ENCODE measurements at regions not wholly inside any gene's neighbourhood (a gene's known extent, or its start where the extent isn't known, plus 50 kb on each side); places are given as distances from the start of the nearest gene placed in this dataset.

DNA sequence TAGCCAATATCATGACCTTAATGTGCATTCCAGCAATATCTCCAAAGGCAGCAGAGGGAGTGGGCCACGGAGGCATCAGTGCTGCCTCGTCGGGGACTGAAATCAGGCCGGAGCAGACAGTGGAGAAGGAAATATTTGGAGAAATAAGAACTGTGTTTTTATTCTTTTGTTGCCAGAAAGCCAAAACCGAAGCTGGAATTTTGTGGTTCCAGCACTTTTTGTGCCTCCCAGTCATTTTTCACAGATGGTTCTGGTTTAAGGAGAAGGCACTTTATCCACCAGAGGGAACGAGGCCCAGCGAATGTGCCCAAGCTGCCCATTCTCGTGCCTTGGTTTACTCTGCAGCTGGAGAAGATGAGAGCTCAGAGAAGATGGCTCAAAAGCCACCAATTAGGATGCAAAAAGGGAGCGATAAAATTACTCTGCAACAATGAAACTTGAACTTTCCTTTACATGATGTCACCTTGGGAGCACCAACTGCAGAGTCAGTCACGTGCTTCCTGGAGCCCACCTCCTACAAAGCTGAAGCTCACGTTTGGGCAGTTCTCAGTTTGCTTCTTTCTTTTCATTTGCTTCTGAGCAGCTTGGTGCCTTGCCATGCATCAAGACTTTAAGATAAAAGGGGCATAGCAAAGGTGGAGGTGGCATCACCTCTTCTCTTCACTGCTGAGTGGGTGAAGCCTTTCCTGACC is 288.7 kb downstream of the LPIN1 start:
- Histone ChIP-seq H3K4me2 (no peak overlapping the region), H3K27ac (no peak overlapping the region), H3F3A (ENCODE audit: low read depth) (no peaks in the 10 kb centered on the region), H3K9me3 (ENCODE audit: low read depth) (no peaks in the 10 kb centered on the region), H3K79me2 (ENCODE audit: low read depth) (no peaks in the 10 kb centered on the region), H2AFZ (replicated peaks) (no peak overlapping the region), H3K27me3 (no peaks in the 10 kb centered on the region), H3K4me3 (no peak overlapping the region), H4K20me1 (ENCODE audit: low read depth) (no peaks in the 10 kb centered on the region), H3K9ac (no peak overlapping the region), H3K4me1 (no peaks in the 10 kb centered on the region), H3K36me3 (no peaks in the 10 kb centered on the region)
- peaks cover 10% of the 10 kb centered on the region for H3K27me3 Mint-ChIP-seq (ENCODE audit: insufficient read depth, low read depth)
- no peak for DNase-seq (ENCODE audit: low spot score)
- no peaks in the 10 kb centered on the region for H3K4me1 Mint-ChIP-seq
- peaks cover 5% of the 10 kb centered on the region for H3K9me3 Mint-ChIP-seq
- H3K27ac Mint-ChIP-seq = no peak overlapping the region
- no peak overlapping the region for H3K4me3 Mint-ChIP-seq
- no peaks in the 10 kb centered on the region for H3K36me3 Mint-ChIP-seq
- TF ChIP-seq EZH2 (IDR thresholded peaks at IDR 0.05) (no peak), EZH2phosphoT487 (IDR thresholded peaks at IDR 0.05) (no peak)
- TF ChIP-seq, protein P1, sequence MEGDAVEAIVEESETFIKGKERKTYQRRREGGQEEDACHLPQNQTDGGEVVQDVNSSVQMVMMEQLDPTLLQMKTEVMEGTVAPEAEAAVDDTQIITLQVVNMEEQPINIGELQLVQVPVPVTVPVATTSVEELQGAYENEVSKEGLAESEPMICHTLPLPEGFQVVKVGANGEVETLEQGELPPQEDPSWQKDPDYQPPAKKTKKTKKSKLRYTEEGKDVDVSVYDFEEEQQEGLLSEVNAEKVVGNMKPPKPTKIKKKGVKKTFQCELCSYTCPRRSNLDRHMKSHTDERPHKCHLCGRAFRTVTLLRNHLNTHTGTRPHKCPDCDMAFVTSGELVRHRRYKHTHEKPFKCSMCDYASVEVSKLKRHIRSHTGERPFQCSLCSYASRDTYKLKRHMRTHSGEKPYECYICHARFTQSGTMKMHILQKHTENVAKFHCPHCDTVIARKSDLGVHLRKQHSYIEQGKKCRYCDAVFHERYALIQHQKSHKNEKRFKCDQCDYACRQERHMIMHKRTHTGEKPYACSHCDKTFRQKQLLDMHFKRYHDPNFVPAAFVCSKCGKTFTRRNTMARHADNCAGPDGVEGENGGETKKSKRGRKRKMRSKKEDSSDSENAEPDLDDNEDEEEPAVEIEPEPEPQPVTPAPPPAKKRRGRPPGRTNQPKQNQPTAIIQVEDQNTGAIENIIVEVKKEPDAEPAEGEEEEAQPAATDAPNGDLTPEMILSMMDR (IDR thresholded peaks at IDR 0.05) = no peak

DNA sequence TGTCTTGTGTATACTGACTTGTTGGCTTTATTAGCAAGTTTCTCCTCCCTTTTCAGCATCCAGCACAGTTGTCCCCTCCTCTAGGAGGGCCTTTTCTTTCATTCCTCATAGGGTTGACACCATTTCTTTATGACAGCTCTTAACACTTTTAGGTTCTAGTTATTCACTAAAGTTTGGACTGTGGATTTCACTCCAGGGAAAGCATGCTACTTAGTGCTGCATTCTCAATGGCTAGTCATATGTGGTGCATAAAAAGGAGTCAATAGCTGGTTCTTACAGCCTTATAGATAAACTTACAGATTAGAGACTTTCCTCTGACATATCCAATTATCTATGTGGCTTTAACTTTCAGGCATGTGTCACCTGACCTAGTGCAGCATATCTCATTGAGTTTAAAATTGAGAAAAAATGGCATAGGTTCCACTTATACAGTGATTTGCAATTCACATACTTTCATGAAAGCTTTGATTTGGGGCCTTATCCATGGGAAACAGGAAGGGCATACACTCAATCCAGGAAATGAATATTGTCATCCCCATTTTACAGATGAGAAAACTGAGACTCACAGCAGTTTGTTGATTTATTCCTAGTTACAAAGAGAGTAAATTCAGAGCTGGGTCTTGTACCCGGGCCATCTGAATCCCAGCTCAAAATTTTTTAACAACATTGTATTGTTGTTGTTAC is 289.7 kb downstream of the LPIN1 start:
- no peaks in the 10 kb centered on the region for H3K4me1 Mint-ChIP-seq
- TF ChIP-seq, protein P1 (IDR thresholded peaks at IDR 0.05) = no peak
- no peak for TF ChIP-seq EZH2 (IDR thresholded peaks at IDR 0.05)
- no peak for TF ChIP-seq EZH2phosphoT487 (IDR thresholded peaks at IDR 0.05)
- no peak overlapping the region for H2AFZ ChIP-seq (replicated peaks)
- DNase-seq (ENCODE audit: low spot score) = no peak
- no peaks in the 10 kb centered on the region for H3K79me2 ChIP-seq (ENCODE audit: low read depth)
- H3K9me3 Mint-ChIP-seq = peaks cover 14% of the 10 kb centered on the region
- no peaks in the 10 kb centered on the region for H3K36me3 ChIP-seq
- H3K27ac Mint-ChIP-seq = no peak overlapping the region
- H3K4me1 ChIP-seq = no peaks in the 10 kb centered on the region
- H3F3A ChIP-seq (ENCODE audit: low read depth) = no peaks in the 10 kb centered on the region
- no peak overlapping the region for H3K4me3 ChIP-seq
- no peaks in the 10 kb centered on the region for H3K9me3 ChIP-seq (ENCODE audit: low read depth)
- H3K27ac ChIP-seq = no peak overlapping the region
- peaks cover 10% of the 10 kb centered on the region for H3K27me3 Mint-ChIP-seq (ENCODE audit: insufficient read depth, low read depth)
- H3K4me3 Mint-ChIP-seq = no peak overlapping the region
- no peak overlapping the region for H3K4me2 ChIP-seq
- H3K27me3 ChIP-seq = no peaks in the 10 kb centered on the region
- H3K36me3 Mint-ChIP-seq = no peaks in the 10 kb centered on the region
- H3K9ac ChIP-seq = no peak overlapping the region
- no peaks in the 10 kb centered on the region for H4K20me1 ChIP-seq (ENCODE audit: low read depth)

DNA sequence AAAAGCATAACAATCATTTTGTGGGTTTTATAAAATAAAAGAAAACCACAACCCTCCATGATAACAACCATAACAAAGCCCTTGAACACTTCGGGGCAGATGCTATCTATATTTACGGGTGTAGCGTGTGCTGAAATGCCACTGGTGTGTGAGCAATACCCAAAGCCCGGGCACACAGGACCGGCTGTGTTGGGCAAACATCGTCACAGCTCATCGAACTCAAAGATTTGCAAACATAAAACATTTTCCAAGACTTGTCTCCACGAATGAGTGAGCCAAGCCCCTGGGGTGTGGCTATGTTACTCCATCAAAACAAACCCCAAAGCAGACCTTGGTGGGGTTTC is 290.2 kb downstream of the LPIN1 start:
- H3K27ac ChIP-seq = no peak overlapping the region
- H3K36me3 ChIP-seq = no peaks in the 10 kb centered on the region
- H3K4me1 ChIP-seq = no peaks in the 10 kb centered on the region
- H3K79me2 ChIP-seq (ENCODE audit: low read depth) = no peaks in the 10 kb centered on the region
- no peaks in the 10 kb centered on the region for H3F3A ChIP-seq (ENCODE audit: low read depth)
- Mint-ChIP-seq H3K27ac (no peak overlapping the region), H3K4me3 (no peak overlapping the region), H3K9me3 (peaks cover 14% of the 10 kb centered on the region), H3K36me3 (no peaks in the 10 kb centered on the region), H3K4me1 (no peaks in the 10 kb centered on the region), H3K27me3 (ENCODE audit: insufficient read depth, low read depth) (peaks cover 10% of the 10 kb centered on the region)
- H2AFZ ChIP-seq (replicated peaks) = no peak overlapping the region
- H3K4me3 ChIP-seq = no peak overlapping the region
- TF ChIP-seq, protein P1 (IDR thresholded peaks at IDR 0.05) = no peak
- no peaks in the 10 kb centered on the region for H3K27me3 ChIP-seq
- DNase-seq (ENCODE audit: low spot score) = no peak
- no peaks in the 10 kb centered on the region for H3K9me3 ChIP-seq (ENCODE audit: low read depth)
- H3K9ac ChIP-seq = no peak overlapping the region
- no peaks in the 10 kb centered on the region for H4K20me1 ChIP-seq (ENCODE audit: low read depth)
- no peak overlapping the region for H3K4me2 ChIP-seq
